ENCODE measurements at regions not wholly inside any gene's neighbourhood (a gene's known extent, or its start where the extent isn't known, plus 50 kb on each side); places are given as distances from the start of the nearest gene placed in this dataset.

- TF ChIP-seq EP300 (IDR thresholded peaks at IDR 0.05) (no peak), POLR2AphosphoS5 (IDR thresholded peaks at IDR 0.05) (no peak), POLR2A (IDR thresholded peaks at IDR 0.05) (no peak), CTCF (IDR thresholded peaks at IDR 0.05) (no peak)
- H3K36me3 ChIP-seq: no peaks in the 10 kb centered on the region
- WGBS, 2 donors (ENCODE audit: low coverage in 1 of 2): 82 to 83% methylated on average over 4 to 6 of the region's 6 CpGs
- ATAC-seq: no peak
- H3K27me3 ChIP-seq: no peaks in the 10 kb centered on the region
- no peak overlapping the region for H3K27ac ChIP-seq
- no peaks in the 10 kb centered on the region for H3K9me3 ChIP-seq
- no peak overlapping the region for H3K4me3 ChIP-seq
- H3K4me1 ChIP-seq: no peaks in the 10 kb centered on the region
Measured at GRCh38 chr2:173502296-173502695, 147.6 kb downstream of the CDCA7 start.

GRCh38 chr2:173511357-173511756 is 156.7 kb downstream of the CDCA7 start:
- ATAC-seq: no peak
- Histone ChIP-seq H3K4me3 (no peak overlapping the region), H3K36me3 (no peaks in the 10 kb centered on the region), H3K4me1 (no peaks in the 10 kb centered on the region), H3K27me3 (no peaks in the 10 kb centered on the region), H3K27ac (no peak overlapping the region), H3K9me3 (no peaks in the 10 kb centered on the region)
- WGBS, 2 donors (ENCODE audit: low coverage in 1 of 2): 69 to 75% methylated on average over 3 of the region's 3 CpGs
- TF ChIP-seq POLR2AphosphoS5 (IDR thresholded peaks at IDR 0.05): no peak
- TF ChIP-seq POLR2A (IDR thresholded peaks at IDR 0.05): no peak
- TF ChIP-seq CTCF (IDR thresholded peaks at IDR 0.05): no peak
- TF ChIP-seq EP300 (IDR thresholded peaks at IDR 0.05): no peak

- Histone ChIP-seq H3K27ac (no peak overlapping the region), H3K9me3 (no peaks in the 10 kb centered on the region), H3K4me1 (no peaks in the 10 kb centered on the region), H3K27me3 (no peaks in the 10 kb centered on the region), H3K4me3 (no peak overlapping the region), H3K36me3 (no peaks in the 10 kb centered on the region)
- no peak for ATAC-seq
- WGBS, 2 donors (ENCODE audit: low coverage in 1 of 2): 38 to 71% methylated on average over 1 of the region's 1 CpG
- TF ChIP-seq EP300 (IDR thresholded peaks at IDR 0.05) (no peak), POLR2AphosphoS5 (IDR thresholded peaks at IDR 0.05) (no peak), CTCF (IDR thresholded peaks at IDR 0.05) (no peak), POLR2A (IDR thresholded peaks at IDR 0.05) (no peak)
Measured at GRCh38 chr2:173511942-173512341, 157.3 kb downstream of the CDCA7 start.

- Histone ChIP-seq H3K27me3 (no peaks in the 10 kb centered on the region), H3K9me3 (peaks cover 0 to 11% (median 0%) of the 10 kb centered on the region in 3 donors), H3K36me3 (no peaks in the 10 kb centered on the region), H3K4me1 (no peaks in the 10 kb centered on the region), H3K4me3 (no peak overlapping the region), H3K27ac (no peak overlapping the region)
- 69 to 75% methylated on average over 8 of the region's 8 CpGs for WGBS, 2 donors (ENCODE audit: low coverage in 1 of 2)
- no peak for ATAC-seq
- TF ChIP-seq EP300 (IDR thresholded peaks at IDR 0.05) (no peak), POLR2AphosphoS5 (IDR thresholded peaks at IDR 0.05) (no peak), CTCF (IDR thresholded peaks at IDR 0.05) (no peak), POLR2A (IDR thresholded peaks at IDR 0.05) (no peak)
Measured at GRCh38 chr2:173513107-173513727, 158.5 kb downstream of the CDCA7 start.

- Histone ChIP-seq H3K27ac (no peak overlapping the region), H3K9me3 (peaks cover 0 to 14% (median 0%) of the 10 kb centered on the region in 3 donors), H3K4me3 (no peak overlapping the region), H3K27me3 (peaks cover 15% of the 10 kb centered on the region), H3K36me3 (no peaks in the 10 kb centered on the region), H3K4me1 (no peaks in the 10 kb centered on the region)
- 31 to 67% methylated on average over 2 of the region's 2 CpGs for WGBS, 2 donors (ENCODE audit: low coverage in 1 of 2)
- ATAC-seq: no peak
- no peak for TF ChIP-seq POLR2A (IDR thresholded peaks at IDR 0.05)
- no peak for TF ChIP-seq EP300 (IDR thresholded peaks at IDR 0.05)
- no peak for TF ChIP-seq CTCF (IDR thresholded peaks at IDR 0.05)
- no peak for TF ChIP-seq POLR2AphosphoS5 (IDR thresholded peaks at IDR 0.05)
Measured at GRCh38 chr2:173520918-173521317, 166.2 kb downstream of the CDCA7 start.

Data from gastroesophageal sphincter (tissue), 4 donors.